PC-9 (cell line): ENCODE measurements at regions not wholly inside any gene's neighbourhood (a gene's known extent, or its start where the extent isn't known, plus 50 kb on each side); places are given as distances from the start of the nearest gene placed in this dataset.
"Not testable (repeated sequence)": the region's sequence is repeated elsewhere in the genome, so short reads cannot be mapped to it uniquely, and the experiment has no call there.

Experiments used
- BruUV-seq: library from RNA; stranded (reverse); fragments of 400-500 nt; replicated peaks from 2 replicates; lab custom pipeline; 2021; lab: Mats Ljungman, UMichigan
- CTCF ChIA-PET: fragments of 300-600 bp; sonication (Branson Sonifier 250); formaldehyde crosslinking; loops from one replicate; lab custom pipeline; 2022; ENCODE audit warnings: antibody characterized with exemption; lab: Charles Lee
- POLR2A ChIA-PET: fragments of 300-600 bp; sonication (Branson Sonifier 250); formaldehyde crosslinking; loops from one replicate; lab custom pipeline; 2022; ENCODE audit warnings: antibody characterized with exemption; ENCODE audit not compliant: unreplicated experiment; lab: Charles Lee
- DNase-seq, 2 experiments: peaks; one replicate each; pipeline versions ENCODE4 v3.0.0 to v3.0.0-alpha.2; 2015 to 2022; ENCODE audit warnings: mixed read lengths in 1 of 2
- H2AFZ ChIP-seq: fragments of 200-600 bp; sonication (generic); 2 replicates; pipeline ENCODE4 v1.8.1; 2017; ENCODE audit warnings: antibody characterized with exemption
- H3F3A ChIP-seq: fragments of 200-600 bp; sonication (generic); 2 replicates; pipeline ENCODE4 v1.8.1; 2017; ENCODE audit warnings: antibody characterized with exemption, mild to moderate bottlenecking, low read depth; ENCODE audit not compliant: insufficient read depth
- H3K27ac ChIP-seq: fragments of 200-600 bp; sonication (generic); 2 replicates; pipeline ENCODE4 v1.6.1; 2016; ENCODE audit warnings: mixed run types
- H3K27me3 ChIP-seq: fragments of 200-600 bp; sonication (generic); 2 replicates; pipeline ENCODE4 v1.6.1; 2016; ENCODE audit warnings: low read depth, mixed run types; ENCODE audit not compliant: insufficient read depth
- H3K36me3 ChIP-seq: fragments of 200-600 bp; sonication (generic); 2 replicates; pipeline ENCODE4 v1.6.1; 2016; ENCODE audit warnings: low read depth, mixed run types
- H3K4me1 ChIP-seq: fragments of 200-600 bp; sonication (generic); replicated peaks from 2 replicates; pipeline ENCODE4 v1.6.1; 2016; ENCODE audit warnings: mixed run types; ENCODE audit not compliant: insufficient read depth
- H3K4me2 ChIP-seq: fragments of 200-600 bp; sonication (generic); 2 replicates; pipeline ENCODE4 v1.6.1; 2017; ENCODE audit warnings: mixed run types
- H3K4me3 ChIP-seq: fragments of 200-600 bp; sonication (generic); 2 replicates; pipeline ENCODE4 v1.6.1; 2016; ENCODE audit warnings: mixed run types
- H3K79me2 ChIP-seq: fragments of 200-600 bp; sonication (generic); 2 replicates; pipeline ENCODE4 v1.6.1; 2017; ENCODE audit warnings: low read depth, mixed run types
- H3K9me2 ChIP-seq: fragments of 200-600 bp; sonication (generic); 2 replicates; pipeline ENCODE4 v1.8.1; 2017; ENCODE audit warnings: mild to moderate bottlenecking; ENCODE audit not compliant: insufficient read depth
- H3K9me3 ChIP-seq: fragments of 200-600 bp; sonication (generic); 2 replicates; pipeline ENCODE4 v1.8.1; 2016; ENCODE audit warnings: low read depth; ENCODE audit not compliant: insufficient read depth
- H4K20me1 ChIP-seq: fragments of 200-600 bp; sonication (generic); 2 replicates; pipeline ENCODE4 v1.8.1; 2017; ENCODE audit not compliant: insufficient read depth
- intact Hi-C: fragments of 100-400 bp; cut with micrococcal nuclease; formaldehyde crosslinking; loops from one replicate; pipeline ENCODE4 v1.10.0; 2022; ENCODE audit not compliant: unreplicated experiment

- CTCF ChIA-PET, H3K9me2 ChIP-seq, H3K27ac ChIP-seq, intact Hi-C loops, H3K4me2 ChIP-seq, BruUV-seq, H3K27me3 ChIP-seq, H3F3A ChIP-seq, H3K4me1 ChIP-seq, POLR2A ChIA-PET, H3K36me3 ChIP-seq, H3K9me3 ChIP-seq, DNase-seq, H3K79me2 ChIP-seq, H4K20me1 ChIP-seq, H2AFZ ChIP-seq, H3K4me3 ChIP-seq: not testable (repeated sequence)
Observed at GRCh38 chr6:60574723-60575122, 1711.3 kb downstream of the KHDRBS2 start.

GRCh38 chr6:60572607-60573006 lies 1713.4 kb downstream of the KHDRBS2 start:
- H3F3A ChIP-seq, intact Hi-C loops, H3K4me1 ChIP-seq, H3K4me2 ChIP-seq, H3K27me3 ChIP-seq, H3K36me3 ChIP-seq, DNase-seq, H3K79me2 ChIP-seq, POLR2A ChIA-PET, BruUV-seq, H3K4me3 ChIP-seq, CTCF ChIA-PET, H2AFZ ChIP-seq, H3K27ac ChIP-seq, H3K9me3 ChIP-seq, H4K20me1 ChIP-seq, H3K9me2 ChIP-seq: not testable (repeated sequence)

- BruUV-seq, H3K27me3 ChIP-seq, DNase-seq, H2AFZ ChIP-seq, H4K20me1 ChIP-seq, H3K4me3 ChIP-seq, H3K4me2 ChIP-seq, H3K27ac ChIP-seq, POLR2A ChIA-PET, CTCF ChIA-PET, H3K9me3 ChIP-seq, H3K36me3 ChIP-seq, H3F3A ChIP-seq, H3K9me2 ChIP-seq, H3K4me1 ChIP-seq, H3K79me2 ChIP-seq, intact Hi-C loops: not testable (repeated sequence)
Observed at GRCh38 chr6:60571293-60572016, 1714.6 kb downstream of the KHDRBS2 start.

- H3K9me2 ChIP-seq, H4K20me1 ChIP-seq, H3K9me3 ChIP-seq, BruUV-seq, intact Hi-C loops, H2AFZ ChIP-seq, H3K79me2 ChIP-seq, DNase-seq, H3K36me3 ChIP-seq, H3K4me2 ChIP-seq, POLR2A ChIA-PET, H3F3A ChIP-seq, H3K4me1 ChIP-seq, CTCF ChIA-PET, H3K27ac ChIP-seq, H3K4me3 ChIP-seq, H3K27me3 ChIP-seq: not testable (repeated sequence)
Observed at GRCh38 chr6:60570599-60570998, 1715.4 kb downstream of the KHDRBS2 start.

GRCh38 chr6:60567447-60568187 lies 1718.4 kb downstream of the KHDRBS2 start:
- POLR2A ChIA-PET, H3K4me1 ChIP-seq, H3K27me3 ChIP-seq, H3K79me2 ChIP-seq, H3F3A ChIP-seq, H3K4me3 ChIP-seq, intact Hi-C loops, BruUV-seq, H3K36me3 ChIP-seq, H4K20me1 ChIP-seq, H3K27ac ChIP-seq, H3K9me2 ChIP-seq, DNase-seq, CTCF ChIA-PET, H3K4me2 ChIP-seq, H3K9me3 ChIP-seq, H2AFZ ChIP-seq: not testable (repeated sequence)

GRCh38 chr6:60566387-60566786 lies 1719.6 kb downstream of the KHDRBS2 start:
- H2AFZ ChIP-seq, H3K4me3 ChIP-seq, H3K9me2 ChIP-seq, POLR2A ChIA-PET, H3K79me2 ChIP-seq, H3K4me1 ChIP-seq, intact Hi-C loops, DNase-seq, BruUV-seq, H3F3A ChIP-seq, H3K9me3 ChIP-seq, H3K27me3 ChIP-seq, H3K36me3 ChIP-seq, H3K27ac ChIP-seq, H3K4me2 ChIP-seq, CTCF ChIA-PET, H4K20me1 ChIP-seq: not testable (repeated sequence)

GRCh38 chr6:60559702-60560101 lies 1726.3 kb downstream of the KHDRBS2 start:
- DNase-seq, BruUV-seq, H2AFZ ChIP-seq, H3K27me3 ChIP-seq, H3K9me2 ChIP-seq, intact Hi-C loops, POLR2A ChIA-PET, H4K20me1 ChIP-seq, H3K9me3 ChIP-seq, H3K4me1 ChIP-seq, H3K27ac ChIP-seq, CTCF ChIA-PET, H3K4me3 ChIP-seq, H3K79me2 ChIP-seq, H3K36me3 ChIP-seq, H3K4me2 ChIP-seq, H3F3A ChIP-seq: not testable (repeated sequence)
